HepG2 (cell line): ENCODE measurements at regions not wholly inside any gene's neighbourhood (a gene's known extent, or its start where the extent isn't known, plus 50 kb on each side); places are given as distances from the start of the nearest gene placed in this dataset.

Experiments
- ATAC-seq: fragments of 200-7000 bp; cut with Tn5 transposase; 3 replicates; pipeline ENCODE4 v1.9.1; 2020; ENCODE audit warnings: mild to moderate bottlenecking, moderate library complexity
- BruUV-seq: library from RNA; stranded (reverse); fragments of 400-500 nt; replicated peaks from 2 replicates; lab custom pipeline; 2021; lab: Mats Ljungman, UMichigan
- CTCF ChIA-PET: fragments of 300-600 bp; formaldehyde crosslinking; extraction: SDS; loops from one replicate; lab custom pipeline; 2021; ENCODE audit warnings: low total read pairs, inconsistent platforms, low intra/inter-chr PET ratio; lab: Yijun Ruan, JAX
- POLR2A ChIA-PET: fragments of 350-600 bp; sonication (Branson Sonifier 250); formaldehyde crosslinking; loops from one replicate; lab custom pipeline; 2020; ENCODE audit warnings: antibody characterized with exemption, inconsistent platforms; lab: Yijun Ruan, JAX
- DNase-seq: peaks from one replicate; pipeline ENCODE4 v3.0.0-alpha.2; 2015; ENCODE audit warnings: low spot score
- FAIRE-seq: peaks from 3 replicates; lab custom pipeline; 2011; peaks lifted over from hg19 to GRCh38; lab: Jason Lieb, UNC
- H2AFZ ChIP-seq: one replicate; pipeline ENCODE4 v1.6.1; 2011; ENCODE audit warnings: low read length, inconsistent platforms
- H3K27ac ChIP-seq: fragments of 300-600 bp; 3 replicates; pipeline ENCODE4 v1.8.0; 2011; ENCODE audit warnings: mixed run types, mild to moderate bottlenecking, mixed read lengths, low read length, inconsistent platforms; ENCODE audit not compliant: insufficient read depth; ENCODE audit errors: extremely low read length
- H3K27me3 ChIP-seq, 2 experiments: fragments of 200-600 bp in 1 of 2; 2 replicates in 1 of 2; 3 replicates in 1 of 2; pipeline versions ENCODE4 v1.6.0 to v1.8.0; 2011; ENCODE audit warnings: low read length in 2 of 2, mild to moderate bottlenecking in 2 of 2, moderate library complexity in 2 of 2, inconsistent platforms in 1 of 2; ENCODE audit not compliant: insufficient read depth in 2 of 2, control insufficient read depth in 1 of 2
- H3K36me3 ChIP-seq, 2 experiments: fragments of 200-600 bp in 1 of 2; replicated peaks in 1 of 2; 2 replicates in 1 of 2; 3 replicates in 1 of 2; pipeline versions ENCODE4 v1.5.1 to v1.8.0; 2011; ENCODE audit warnings: low read length in 2 of 2, inconsistent platforms in 1 of 2; ENCODE audit not compliant: insufficient read depth in 2 of 2, control insufficient read depth in 1 of 2
- H3K4me1 ChIP-seq: 2 replicates; pipeline ENCODE4 v1.5.1; 2012; ENCODE audit warnings: low read length, inconsistent platforms; ENCODE audit not compliant: insufficient read depth
- H3K4me2 ChIP-seq: 2 replicates; pipeline ENCODE4 v1.6.0; 2011; ENCODE audit warnings: low read depth, low read length, inconsistent platforms
- H3K4me3 ChIP-seq, 3 experiments: fragments of 200-600 bp in 1 of 3; sonication (generic), shearing (Covaris generic) in 1 of 3; replicated peaks in 1 of 3; 2 replicates each; pipeline ENCODE4 v1.5.1; 2011 to 2016; ENCODE audit warnings: low read length in 3 of 3, inconsistent platforms in 2 of 3, low read depth in 2 of 3, mild to moderate bottlenecking in 2 of 3, control low read depth in 1 of 3, mixed read lengths in 1 of 3; ENCODE audit not compliant: insufficient read depth in 1 of 3
- H3K79me2 ChIP-seq: one replicate; pipeline ENCODE4 v1.6.1; 2011; ENCODE audit warnings: low read length, inconsistent platforms; ENCODE audit not compliant: insufficient read depth
- H3K9ac ChIP-seq: 2 replicates; pipeline ENCODE4 v1.6.0; 2011; ENCODE audit warnings: mild to moderate bottlenecking, low read depth, low read length, inconsistent platforms; ENCODE audit not compliant: insufficient read depth
- H3K9me3 ChIP-seq: 2 replicates; pipeline ENCODE4 v1.5.1; 2012; ENCODE audit warnings: mild to moderate bottlenecking, low read length
- H4K20me1 ChIP-seq: 2 replicates; pipeline ENCODE4 v1.6.0; 2011; ENCODE audit warnings: inconsistent platforms, mild to moderate bottlenecking, low read length, moderate library complexity; ENCODE audit not compliant: insufficient read depth
- BORCS8-MEF2B ChIP-seq: sonication (generic); formaldehyde crosslinking; IDR thresholded peaks from 2 replicates; pipeline ENCODE4 v1.8.0; 2022; ENCODE audit warnings: mild to moderate bottlenecking, missing genetic modification reagents
- E2F5 ChIP-seq: sonication (generic); formaldehyde crosslinking; conservative IDR thresholded peaks from 2 replicates; pipeline ENCODE4 v1.4.0; 2020; ENCODE audit warnings: missing genetic modification reagents
- EHMT2 ChIP-seq: fragments of 200-600 bp; sonication (generic); IDR thresholded peaks from 2 replicates; pipeline ENCODE4 v1.7.0; 2017; ENCODE audit warnings: antibody characterized with exemption, low read depth, low read length, borderline replicate concordance
- FLYWCH1 ChIP-seq: sonication (generic); formaldehyde crosslinking; IDR thresholded peaks from 2 replicates; pipeline ENCODE4 v1.8.1; 2023; ENCODE audit warnings: mild to moderate bottlenecking, missing genetic modification reagents
- HNRNPK ChIP-seq: fragments of 200-400 bp; formaldehyde crosslinking; IDR thresholded peaks from 2 replicates; pipeline ENCODE4 v1.6.1; 2018; ENCODE audit warnings: low read length, low read depth, moderate library complexity, mild to moderate bottlenecking; ENCODE audit not compliant: poor library complexity, severe bottlenecking
- KDM6A ChIP-seq: IDR thresholded peaks from 2 replicates; pipeline ENCODE4 v1.6.1; 2016; ENCODE audit warnings: low read depth
- PHF20 ChIP-seq: sonication (generic); formaldehyde crosslinking; IDR thresholded peaks from 2 replicates; pipeline ENCODE4 v1.5.0; 2020; ENCODE audit warnings: mild to moderate bottlenecking, missing genetic modification reagents
- RBM39 ChIP-seq: fragments of 200-400 bp; formaldehyde crosslinking; IDR thresholded peaks from one replicate; pipeline ENCODE4 v1.6.1; 2018; ENCODE audit warnings: antibody characterized with exemption, mild to moderate bottlenecking, low read depth, low read length; ENCODE audit not compliant: poor library complexity, severe bottlenecking
- SIN3A ChIP-seq: IDR thresholded peaks from 2 replicates; pipeline ENCODE4 v1.6.1; 2011; ENCODE audit warnings: low read depth, mild to moderate bottlenecking, control low read depth, low read length, borderline replicate concordance
- SMARCC2 ChIP-seq: fragments of 450-650 bp; IDR thresholded peaks from 2 replicates; pipeline ENCODE4 v1.6.1; 2017; ENCODE audit warnings: antibody characterized with exemption, mild to moderate bottlenecking
- TAF15 ChIP-seq: fragments of 200-400 bp; formaldehyde crosslinking; IDR thresholded peaks from one replicate; pipeline ENCODE4 v1.6.1; 2018; ENCODE audit warnings: mild to moderate bottlenecking, low read depth, low read length; ENCODE audit not compliant: poor library complexity, severe bottlenecking
- TEAD3 ChIP-seq: optimal IDR thresholded peaks from 2 replicates; pipeline ENCODE3; 2016; ENCODE audit warnings: borderline replicate concordance
- ZFP36L2 ChIP-seq: sonication (generic); formaldehyde crosslinking; IDR thresholded peaks from 2 replicates; pipeline ENCODE4 v1.4.0; 2020; ENCODE audit warnings: missing genetic modification reagents
- ZNF264 ChIP-seq: sonication (generic); formaldehyde crosslinking; IDR thresholded peaks from 2 replicates; pipeline ENCODE4 v1.4.0; 2020; ENCODE audit warnings: missing genetic modification reagents
- ZNF274 ChIP-seq: sonication (generic); formaldehyde crosslinking; IDR thresholded peaks from 2 replicates; pipeline ENCODE4 v1.5.1; 2020; ENCODE audit warnings: mild to moderate bottlenecking, missing genetic modification reagents
- ZNF3 ChIP-seq: IDR thresholded peaks from 2 replicates; pipeline ENCODE4 v1.7.0; 2017; ENCODE audit warnings: inconsistent platforms
- ZNF333 ChIP-seq: sonication (generic); formaldehyde crosslinking; IDR thresholded peaks from 2 replicates; pipeline ENCODE4 v1.4.0; 2020; ENCODE audit warnings: mild to moderate bottlenecking, missing genetic modification reagents, borderline replicate concordance
- ZNF597 ChIP-seq: sonication (generic); formaldehyde crosslinking; IDR thresholded peaks from 2 replicates; pipeline ENCODE4 v1.5.0; 2020; ENCODE audit warnings: missing genetic modification reagents
- ZNF766 ChIP-seq: sonication (generic); formaldehyde crosslinking; IDR thresholded peaks from 2 replicates; pipeline ENCODE4 v1.5.0; 2020; ENCODE audit warnings: missing genetic modification reagents, borderline replicate concordance
- ZNF792 ChIP-seq: IDR thresholded peaks from 2 replicates; pipeline ENCODE4 v1.6.1; 2016
- WGBS: methylation state at CpG from one replicate; pipeline ENCODE4 v1.1.6; 2017; ENCODE audit warnings: low lambda C conversion rate; 5-methylcytosine and 5-hydroxymethylcytosine counted together
- in situ Hi-C: cut with HindIII; loops from 2 replicates; pipeline ENCODE4 v1.10.0; 2017; ENCODE audit warnings: low pct_unique_long_range_greater_than_20kb; ENCODE audit not compliant: extremely low pct_ligation_motif_present
- intact Hi-C: fragments of 100-400 bp; cut with micrococcal nuclease; formaldehyde crosslinking; loops from one replicate; pipeline ENCODE4 v1.10.0; 2022; ENCODE audit not compliant: unreplicated experiment
- TF ChIP-seq, protein P1 (sequence below): sonication (generic); formaldehyde crosslinking; IDR thresholded peaks from 2 replicates; pipeline ENCODE4 v1.4.0; 2020; ENCODE audit warnings: mild to moderate bottlenecking, missing genetic modification reagents

DNA sequence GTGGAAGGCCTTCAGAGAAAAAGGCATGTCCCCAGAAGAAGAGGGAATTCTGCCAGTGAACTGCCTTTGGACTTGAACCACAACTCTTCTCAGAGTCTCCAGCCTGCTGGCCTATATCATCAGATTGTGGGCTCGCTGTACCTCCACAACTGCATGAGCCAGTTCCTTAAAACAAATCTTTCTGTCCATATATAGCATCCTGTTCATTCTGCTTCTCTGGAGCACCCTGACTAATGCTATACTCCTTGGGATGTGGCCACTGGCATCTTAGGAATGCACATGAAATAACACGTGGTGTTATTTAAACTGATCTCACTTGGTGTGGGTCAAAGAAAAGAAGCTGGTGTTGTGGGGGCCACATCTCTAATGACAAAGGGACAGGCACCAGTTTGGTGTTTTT lies 58.3 kb upstream of the VSTM5 start:
- Histone ChIP-seq H3K9me3 (no peaks in the 10 kb centered on the region), H3K4me3 (no peak overlapping the region), H4K20me1 (no peaks in the 10 kb centered on the region), H3K4me1 (no peaks in the 10 kb centered on the region; the same call in 1 of the 2 replicates), H2AFZ (no peak overlapping the region), H3K79me2 (no peaks in the 10 kb centered on the region), H3K4me2 (no peak overlapping the region), H3K27ac (no peak overlapping the region), H3K27me3 (no peaks in the 10 kb centered on the region; a peak in 1 of 5 replicates), H3K9ac (no peak overlapping the region), H3K36me3 (no peaks in the 10 kb centered on the region)
- ChIA-PET CTCF (no interaction called here), POLR2A (no interaction called here)
- no peak for TF ChIP-seq TEAD3 (CRISPR knock-in tag)
- no peak for TF ChIP-seq SMARCC2
- no peak for TF ChIP-seq ZNF333 (CRISPR knock-in tag)
- TF ChIP-seq ZNF3 (CRISPR knock-in tag), result no peak
- TF ChIP-seq HNRNPK, result no peak
- TF ChIP-seq RBM39, result no peak
- TF ChIP-seq TAF15, result no peak
- in situ Hi-C loops, result no loop called here
- no peak for ATAC-seq
- WGBS, result 0% methylated on average over 2 of the region's 2 CpGs
- FAIRE-seq, result no peak
- intact Hi-C loops, result no loop called here
- DNase-seq, result no peak
- BruUV-seq, result no TSS peak

- peaks cover 10% of the 10 kb centered on the region for H3K4me1 ChIP-seq
- POLR2A ChIA-PET, result no interaction called here
Measured at GRCh38 chr11:93917673-93918072, 67.3 kb upstream of the VSTM5 start.

More at GRCh38 chr11:93917673-93918072, 67.3 kb upstream of the VSTM5 start:
- ATAC-seq, result no peak
- no peak for DNase-seq
- Histone ChIP-seq H3K4me2 (no peak overlapping the region), H3K4me3 (no peak overlapping the region), H3K79me2 (no peaks in the 10 kb centered on the region)
- 8% methylated on average over 5 of the region's 5 CpGs for WGBS
- no TSS peak for BruUV-seq
- TF ChIP-seq ZNF766 (CRISPR knock-in tag) (no peak), FLYWCH1 (CRISPR knock-in tag) (no peak), KDM6A (CRISPR knock-in tag) (no peak), E2F5 (CRISPR knock-in tag) (no peak), EHMT2 (no peak), SIN3A (no peak), ZFP36L2 (CRISPR knock-in tag) (no peak), ZNF274 (CRISPR knock-in tag) (no peak), ZNF792 (no peak), PHF20 (CRISPR knock-in tag) (no peak), ZNF597 (CRISPR knock-in tag) (no peak), BORCS8-MEF2B (CRISPR knock-in tag) (no peak), ZNF264 (no peak)
- TF ChIP-seq, protein P1, sequence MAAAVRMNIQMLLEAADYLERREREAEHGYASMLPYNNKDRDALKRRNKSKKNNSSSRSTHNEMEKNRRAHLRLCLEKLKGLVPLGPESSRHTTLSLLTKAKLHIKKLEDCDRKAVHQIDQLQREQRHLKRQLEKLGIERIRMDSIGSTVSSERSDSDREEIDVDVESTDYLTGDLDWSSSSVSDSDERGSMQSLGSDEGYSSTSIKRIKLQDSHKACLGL, result no peak
- TF ChIP-seq, all 625 proteins: peak for 0
- Histone ChIP-seq H3K9ac (no peak overlapping the region), H3K27ac (no peak overlapping the region), H3K27me3 (no peaks in the 10 kb centered on the region), H2AFZ (no peak overlapping the region), H3K36me3 (no peaks in the 10 kb centered on the region), H3K9me3 (no peaks in the 10 kb centered on the region), H4K20me1 (no peaks in the 10 kb centered on the region)
- CTCF ChIA-PET, result no interaction called here
- FAIRE-seq, result no peak
- in situ Hi-C loops, result loop anchor here (10.0 kb wide), 1 partner anchor 587 kb away; no protein-coding TSS in a partner anchor
- intact Hi-C loops, result no loop called here
